ENCODE measurements at regions not wholly inside any gene's neighbourhood (a gene's known extent, or its start where the extent isn't known, plus 50 kb on each side); places are given as distances from the start of the nearest gene placed in this dataset.

GRCh38 chr12:114263056-114263805 lies 142.7 kb downstream of the TBX5 start:
- in situ Hi-C loops (cut with HindIII; ENCODE audit: low pct_unique_long_range_greater_than_20kb, low sequenced_read_pairs) = no loop called here

GRCh38 chr12:114257687-114258086 lies 148.3 kb downstream of the TBX5 start:
- in situ Hi-C loops (cut with HindIII; ENCODE audit: low pct_unique_long_range_greater_than_20kb, low sequenced_read_pairs) = no loop called here
- DNase-seq (ENCODE audit: low read depth) = no peak

More at GRCh38 chr12:114263056-114263805, 142.7 kb downstream of the TBX5 start:
- DNase-seq (ENCODE audit: low read depth) = peak; percentile 29

DNA sequence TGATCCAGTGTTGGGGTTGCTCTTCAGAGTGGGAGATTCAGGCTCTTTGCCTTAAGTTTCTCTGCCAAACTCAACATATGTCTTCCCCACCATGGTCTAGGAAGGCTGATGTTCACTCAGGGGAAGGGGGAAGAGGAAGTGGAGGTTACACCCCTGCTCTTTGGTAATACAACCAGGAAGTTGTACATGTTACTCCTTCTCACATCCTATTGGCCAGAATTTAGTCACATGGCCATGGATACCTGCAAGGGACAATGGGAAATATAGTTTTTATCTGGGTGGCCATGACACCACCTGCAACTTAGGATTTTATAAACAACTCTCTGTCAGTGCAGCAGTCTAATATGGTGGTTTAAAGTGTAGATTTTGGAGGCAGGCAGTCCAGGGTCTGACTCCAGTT lies 150.9 kb downstream of the TBX5 start:
- in situ Hi-C loops (cut with HindIII; ENCODE audit: low pct_unique_long_range_greater_than_20kb, low sequenced_read_pairs) = no loop called here
- no peak for DNase-seq (ENCODE audit: low read depth)

- in situ Hi-C loops (cut with HindIII; ENCODE audit: low pct_unique_long_range_greater_than_20kb, low sequenced_read_pairs) = no loop called here
Observed at GRCh38 chr12:114253976-114254778, 151.8 kb downstream of the TBX5 start.

DNA sequence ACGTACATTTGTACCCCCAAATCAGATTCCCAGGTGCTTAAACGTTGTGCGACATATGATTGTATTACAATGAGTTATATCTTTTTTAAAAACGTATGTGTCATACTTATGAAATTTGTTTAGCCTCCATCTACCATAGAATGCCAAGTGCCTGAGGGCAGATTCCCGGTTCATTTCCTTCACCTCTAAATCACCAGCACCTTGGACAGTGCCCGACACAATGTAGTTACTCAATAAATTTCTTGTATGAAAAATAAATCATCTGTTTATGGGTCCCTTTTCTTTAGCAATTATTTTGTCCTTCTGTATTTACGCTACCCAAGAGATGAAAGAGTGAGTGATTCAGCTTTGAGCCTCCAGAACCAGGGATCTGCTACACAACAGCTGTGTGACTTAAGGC lies 157.4 kb downstream of the TBX5 start:
- DNase-seq (ENCODE audit: low read depth) = no peak
- in situ Hi-C loops (cut with HindIII; ENCODE audit: low pct_unique_long_range_greater_than_20kb, low sequenced_read_pairs) = no loop called here

More at GRCh38 chr12:114253976-114254778, 151.8 kb downstream of the TBX5 start:
- DNase-seq (ENCODE audit: low read depth) = no peak

- DNase-seq (ENCODE audit: low read depth) = no peak
- in situ Hi-C loops (cut with HindIII; ENCODE audit: low pct_unique_long_range_greater_than_20kb, low sequenced_read_pairs) = no loop called here
Observed at GRCh38 chr12:114245555-114245954, 160.4 kb downstream of the TBX5 start.

DNA sequence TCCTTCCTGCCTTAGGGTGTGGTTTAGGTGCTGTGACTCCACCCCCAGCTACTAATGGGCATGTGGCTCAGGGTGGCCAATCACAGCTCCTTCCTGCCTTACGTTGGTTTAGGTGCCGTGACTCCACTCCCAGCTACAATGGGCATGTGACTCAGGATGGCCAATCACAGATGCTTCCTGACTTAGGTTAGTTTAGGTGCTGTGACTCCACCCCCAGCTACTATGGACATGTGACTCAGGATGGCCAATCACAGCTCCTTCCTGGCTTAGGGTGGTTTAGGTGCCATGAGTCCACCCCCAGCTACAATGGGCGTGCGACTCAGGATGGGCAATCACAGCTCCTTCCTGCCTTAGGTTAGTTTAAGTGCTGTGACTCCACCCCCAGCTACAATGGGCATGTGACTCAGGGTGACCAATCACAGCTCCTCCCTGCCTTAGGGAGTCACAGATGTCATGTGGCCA lies 163.9 kb downstream of the TBX5 start:
- in situ Hi-C loops (cut with HindIII; ENCODE audit: low pct_unique_long_range_greater_than_20kb, low sequenced_read_pairs) = no loop called here
- DNase-seq (ENCODE audit: low read depth) = peak; percentile 98

GRCh38 chr12:114240288-114240687 lies 165.7 kb downstream of the TBX5 start:
- DNase-seq (ENCODE audit: low read depth) = no peak
- in situ Hi-C loops (cut with HindIII; ENCODE audit: low pct_unique_long_range_greater_than_20kb, low sequenced_read_pairs) = no loop called here

GRCh38 chr12:114238808-114239207 lies 167.1 kb downstream of the TBX5 start:
- in situ Hi-C loops (cut with HindIII; ENCODE audit: low pct_unique_long_range_greater_than_20kb, low sequenced_read_pairs) = no loop called here
- DNase-seq (ENCODE audit: low read depth) = no peak

GRCh38 chr12:114237230-114237629 lies 168.7 kb downstream of the TBX5 start:
- in situ Hi-C loops (cut with HindIII; ENCODE audit: low pct_unique_long_range_greater_than_20kb, low sequenced_read_pairs) = no loop called here
- DNase-seq (ENCODE audit: low read depth) = no peak

DNA sequence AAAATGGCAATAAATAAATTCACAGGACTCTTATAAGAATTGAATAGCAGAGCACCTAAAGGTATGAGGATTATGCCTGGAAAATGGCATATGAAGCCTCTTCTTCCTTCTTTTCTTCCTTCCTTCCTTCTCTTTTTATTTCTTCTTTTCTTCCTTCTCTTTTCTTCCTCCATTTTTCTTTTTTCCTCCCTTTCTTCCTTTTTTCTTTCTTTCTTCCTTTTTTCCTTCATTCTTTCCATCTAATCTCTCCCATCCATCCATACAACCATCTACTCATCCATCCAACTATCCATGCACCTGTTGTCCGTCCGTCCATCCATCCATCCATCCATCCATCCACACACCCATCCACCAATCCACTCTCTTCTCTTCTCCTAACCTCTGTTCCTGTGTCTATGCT lies 173.8 kb downstream of the TBX5 start:
- in situ Hi-C loops (cut with HindIII; ENCODE audit: low pct_unique_long_range_greater_than_20kb, low sequenced_read_pairs) = no loop called here
- DNase-seq (ENCODE audit: low read depth) = no peak

DNA sequence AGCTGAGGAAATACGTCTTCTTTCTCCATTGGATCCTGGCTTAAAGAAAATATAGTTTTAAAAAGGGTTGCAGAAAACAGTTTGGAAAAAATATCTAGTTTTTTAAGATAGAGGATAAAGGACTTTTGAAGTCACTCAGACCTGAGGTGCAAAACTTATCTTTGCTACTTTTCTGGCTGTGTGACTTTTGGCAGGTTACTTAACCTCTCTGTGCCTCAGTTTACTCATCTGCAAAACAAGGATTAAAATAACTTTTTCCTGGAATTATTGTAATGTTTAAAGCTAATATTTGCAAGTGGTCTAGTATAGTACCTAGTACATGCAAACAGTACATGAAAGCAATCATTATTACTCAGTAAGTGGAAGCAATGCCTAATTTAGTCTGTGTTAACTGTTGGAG lies 176.8 kb downstream of the TBX5 start:
- DNase-seq (ENCODE audit: low read depth) = no peak
- in situ Hi-C loops (cut with HindIII; ENCODE audit: low pct_unique_long_range_greater_than_20kb, low sequenced_read_pairs) = no loop called here

DNA sequence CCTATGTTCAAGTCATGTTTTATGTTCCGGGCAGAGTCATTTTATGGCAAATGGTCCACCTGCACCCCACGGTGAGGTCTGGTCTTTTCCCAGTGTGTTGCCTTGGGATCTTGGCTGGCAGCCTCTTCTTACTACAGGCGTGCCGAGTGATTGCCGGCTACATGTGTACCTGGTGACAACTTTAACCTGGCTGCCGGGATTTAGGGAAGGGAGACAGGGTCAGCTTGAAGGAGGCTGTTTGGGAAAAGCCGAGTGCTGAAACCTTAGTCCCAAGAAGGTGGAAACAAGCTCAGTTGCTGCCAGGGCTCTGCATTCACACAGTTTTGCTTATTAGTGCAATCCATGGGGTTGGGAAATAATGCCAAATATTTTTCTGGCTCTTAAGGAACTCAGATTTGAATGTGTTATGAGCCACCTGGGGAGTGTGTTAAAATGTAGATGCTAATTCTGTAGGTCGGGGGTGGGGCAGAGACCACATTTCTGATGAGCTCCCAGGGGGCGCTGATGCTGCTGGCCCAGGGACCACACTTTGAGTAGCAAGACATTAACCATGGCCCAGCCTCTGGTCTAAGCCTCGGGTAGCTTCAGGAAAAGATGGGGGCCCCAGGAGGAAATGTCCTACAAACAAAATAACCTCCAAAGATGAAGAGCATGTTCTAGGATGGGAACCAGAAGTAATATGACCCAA lies 179.6 kb downstream of the TBX5 start:
- DNase-seq (ENCODE audit: low read depth) = no peak
- in situ Hi-C loops (cut with HindIII; ENCODE audit: low pct_unique_long_range_greater_than_20kb, low sequenced_read_pairs) = no loop called here

DNA sequence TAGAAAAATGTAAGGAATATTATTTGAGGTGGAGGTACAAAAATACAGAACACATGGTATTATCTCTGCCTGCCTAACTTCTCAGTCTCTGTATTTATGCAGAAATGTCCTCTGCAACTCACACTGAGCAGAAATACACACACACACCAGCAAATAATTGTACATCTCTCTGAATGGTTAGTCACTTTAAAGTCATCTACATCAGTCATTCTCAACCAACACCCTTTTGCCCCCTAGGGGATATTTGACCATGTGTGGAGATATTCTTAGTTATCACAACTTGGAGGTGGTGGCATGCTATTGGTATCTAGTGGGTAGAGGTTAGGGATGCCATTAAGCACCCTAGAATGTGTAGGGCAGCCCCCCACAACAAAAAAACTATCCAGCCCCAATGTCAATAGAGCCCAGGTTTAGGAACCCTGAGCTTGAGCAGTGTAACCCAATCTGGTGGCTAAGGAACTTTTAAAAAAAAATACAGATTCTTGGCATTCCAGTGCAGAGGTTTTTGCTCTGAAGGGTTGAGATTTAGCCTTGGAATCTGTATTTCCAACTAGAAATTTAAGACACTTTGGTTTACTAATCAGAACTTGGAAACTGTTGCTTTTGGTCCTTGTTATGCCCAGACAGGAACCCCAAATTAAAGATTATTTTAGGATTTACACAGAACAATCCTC lies 183.8 kb downstream of the TBX5 start:
- DNase-seq (ENCODE audit: low read depth) = no peak
- in situ Hi-C loops (cut with HindIII; ENCODE audit: low pct_unique_long_range_greater_than_20kb, low sequenced_read_pairs) = no loop called here

DNA sequence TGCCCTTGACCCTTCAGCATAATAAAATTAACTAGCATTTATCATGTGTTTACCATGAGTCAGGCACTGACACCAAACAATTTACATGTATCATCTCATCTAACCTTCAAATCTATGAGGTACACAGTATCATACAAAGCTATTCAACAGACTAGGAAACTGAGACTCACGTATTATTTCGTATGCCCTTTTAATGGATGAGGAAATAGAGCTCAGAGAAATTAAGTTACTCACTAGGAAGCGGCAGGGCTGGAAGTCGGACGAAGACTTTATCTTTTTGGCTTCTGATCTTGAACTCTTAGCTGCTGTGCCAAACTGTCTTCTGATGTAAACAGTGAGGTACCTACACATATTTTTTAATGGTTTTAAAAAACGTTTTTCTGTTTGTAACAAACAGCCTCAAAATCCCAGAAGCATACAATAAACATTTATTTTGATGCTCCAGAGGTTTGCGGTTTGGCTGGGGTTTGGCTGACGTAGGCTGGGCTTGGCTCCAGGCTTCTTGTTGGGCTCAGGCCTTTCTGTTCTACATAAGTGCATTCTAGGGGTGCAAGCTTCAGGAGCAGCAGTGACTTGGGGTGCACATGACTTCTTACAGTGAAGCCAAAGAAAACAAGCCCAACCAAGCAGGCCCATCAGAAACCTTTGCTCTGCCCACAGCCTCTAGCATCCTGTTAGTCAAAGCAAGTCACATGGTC lies 184.7 kb downstream of the TBX5 start:
- no peak for DNase-seq (ENCODE audit: low read depth)
- in situ Hi-C loops (cut with HindIII; ENCODE audit: low pct_unique_long_range_greater_than_20kb, low sequenced_read_pairs) = no loop called here

GRCh38 chr12:114220311-114220710 lies 185.6 kb downstream of the TBX5 start:
- in situ Hi-C loops (cut with HindIII; ENCODE audit: low pct_unique_long_range_greater_than_20kb, low sequenced_read_pairs) = no loop called here
- DNase-seq (ENCODE audit: low read depth) = no peak

- in situ Hi-C loops (cut with HindIII; ENCODE audit: low pct_unique_long_range_greater_than_20kb, low sequenced_read_pairs) = no loop called here
- DNase-seq (ENCODE audit: low read depth) = no peak
Observed at GRCh38 chr12:114218136-114218535, 187.8 kb downstream of the TBX5 start.

DNA sequence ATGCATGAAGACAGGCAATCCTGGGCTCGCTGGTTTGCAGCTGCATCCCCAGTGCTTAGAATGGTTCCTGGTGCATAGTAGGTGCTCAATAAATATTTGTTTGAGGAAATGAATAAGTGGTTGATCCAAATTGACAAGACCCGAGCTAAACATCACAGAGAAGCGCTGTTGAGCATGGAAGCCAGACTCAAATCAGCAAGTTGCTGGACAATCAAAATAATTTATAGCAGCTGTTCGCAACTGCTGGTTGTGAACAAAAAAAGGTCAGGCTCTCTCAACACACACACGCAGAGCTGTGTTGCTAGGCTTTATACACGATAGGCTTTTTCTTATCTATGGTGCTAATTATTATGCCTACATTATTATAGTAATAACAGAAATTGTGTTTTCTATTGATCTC lies 190.2 kb downstream of the TBX5 start:
- no peak for DNase-seq (ENCODE audit: low read depth)
- in situ Hi-C loops (cut with HindIII; ENCODE audit: low pct_unique_long_range_greater_than_20kb, low sequenced_read_pairs) = no loop called here
